IMR-90 (cell line): ENCODE measurements at regions not wholly inside any gene's neighbourhood (a gene's known extent, or its start where the extent isn't known, plus 50 kb on each side); places are given as distances from the start of the nearest gene placed in this dataset.

Experiments used
- ATAC-seq: fragments of 200-7000 bp; cut with Tn5 transposase; 2 replicates; pipeline ENCODE4 v1.9.1; 2020; ENCODE audit warnings: low read depth, mild to moderate bottlenecking, moderate library complexity
- BruUV-seq: library from RNA; stranded (reverse); fragments of 400-500 nt; replicated peaks from 2 replicates; lab custom pipeline; 2021; lab: Mats Ljungman, UMichigan
- CTCF ChIA-PET: fragments of 300-600 bp; formaldehyde crosslinking; extraction: SDS; loops from one replicate; lab custom pipeline; 2021; ENCODE audit warnings: antibody characterized with exemption; lab: Yijun Ruan, JAX
- POLR2A ChIA-PET: fragments of 300-600 bp; sonication (Branson Sonifier 250); formaldehyde crosslinking; loops from one replicate; lab custom pipeline; 2022; ENCODE audit warnings: antibody characterized with exemption; ENCODE audit not compliant: unreplicated experiment; lab: Charles Lee
- DNase-seq: peaks from one replicate; pipeline ENCODE4 v3.0.0; 2013
- H2AFZ ChIP-seq: replicated peaks from 2 replicates; pipeline ENCODE3; 2013; ENCODE audit warnings: low read length, mild to moderate bottlenecking; ENCODE audit not compliant: poor library complexity
- H2AK5ac ChIP-seq: 2 replicates; pipeline ENCODE4 v1.6.1; 2013; ENCODE audit warnings: low read depth, low read length, inconsistent platforms
- H2AK9ac ChIP-seq: replicated peaks from 2 replicates; pipeline ENCODE3; 2013; ENCODE audit warnings: mild to moderate bottlenecking, low read depth, low read length, moderate library complexity; ENCODE audit not compliant: poor library complexity
- H2BK120ac ChIP-seq: 2 replicates; pipeline ENCODE4 v1.6.1; 2013; ENCODE audit warnings: low read depth, low read length, inconsistent platforms
- H2BK15ac ChIP-seq: 3 replicates; pipeline ENCODE4 v1.6.1; 2013; ENCODE audit warnings: low read depth, low read length, inconsistent platforms
- H2BK20ac ChIP-seq: 2 replicates; pipeline ENCODE4 v1.6.1; 2013; ENCODE audit warnings: low read depth, mild to moderate bottlenecking, inconsistent platforms, low read length, moderate library complexity
- H2BK5ac ChIP-seq: 2 replicates; pipeline ENCODE4 v1.6.1; 2013; ENCODE audit warnings: mild to moderate bottlenecking, low read depth, low read length, inconsistent platforms; ENCODE audit not compliant: poor library complexity, severe bottlenecking
- H3K14ac ChIP-seq: replicated peaks from 2 replicates; pipeline ENCODE4 v1.6.1; 2013; ENCODE audit warnings: low read depth, low read length, inconsistent platforms
- H3K18ac ChIP-seq: 2 replicates; pipeline ENCODE4 v1.6.1; 2013; ENCODE audit warnings: low read depth, low read length, control low read depth
- H3K23ac ChIP-seq: 2 replicates; pipeline ENCODE4 v1.6.1; 2013; ENCODE audit warnings: low read depth, low read length, inconsistent platforms
- H3K27ac ChIP-seq: 2 replicates; pipeline ENCODE4 v1.5.1; 2013; ENCODE audit warnings: mild to moderate bottlenecking, control low read depth, low read length; ENCODE audit not compliant: insufficient read depth
- H3K27me3 ChIP-seq: 2 replicates; pipeline ENCODE4 v1.6.1; 2013; ENCODE audit warnings: low read length; ENCODE audit not compliant: control insufficient read depth, insufficient read depth
- H3K36me3 ChIP-seq: 2 replicates; pipeline ENCODE4 v1.6.1; 2013; ENCODE audit warnings: low read length, mixed read lengths; ENCODE audit not compliant: control insufficient read depth, insufficient read depth
- H3K4ac ChIP-seq: 2 replicates; pipeline ENCODE4 v1.6.1; 2013; ENCODE audit warnings: low read depth, low read length, inconsistent platforms
- H3K4me1 ChIP-seq: 2 replicates; pipeline ENCODE4 v1.6.1; 2013; ENCODE audit warnings: low read length, mixed read lengths; ENCODE audit not compliant: control insufficient read depth, insufficient read depth
- H3K4me2 ChIP-seq: 2 replicates; pipeline ENCODE4 v1.6.1; 2013; ENCODE audit warnings: low read depth, mild to moderate bottlenecking, control low read depth, low read length, moderate library complexity
- H3K4me3 ChIP-seq: 2 replicates; pipeline ENCODE4 v1.5.1; 2013; ENCODE audit warnings: low read depth, mild to moderate bottlenecking, control low read depth, low read length, moderate library complexity; ENCODE audit not compliant: insufficient read depth
- H3K56ac ChIP-seq: 2 replicates; pipeline ENCODE4 v1.6.1; 2013; ENCODE audit warnings: low read length, inconsistent platforms; ENCODE audit not compliant: insufficient read depth; ENCODE audit errors: extremely low read depth
- H3K79me1 ChIP-seq, 2 experiments: 2 replicates each; pipeline ENCODE4 v1.6.1; 2013; ENCODE audit warnings: low read length in 2 of 2, inconsistent platforms in 1 of 2, low read depth in 1 of 2
- H3K9ac ChIP-seq: 2 replicates; pipeline ENCODE4 v1.6.1; 2013; ENCODE audit warnings: low read depth, low read length, control low read depth
- H3K9me1 ChIP-seq: 2 replicates; pipeline ENCODE4 v1.6.1; 2013; ENCODE audit warnings: low read length, inconsistent platforms; ENCODE audit not compliant: insufficient read depth
- H3K9me3 ChIP-seq: 2 replicates; pipeline ENCODE4 v1.6.1; 2013; ENCODE audit warnings: low read length; ENCODE audit not compliant: control insufficient read depth, insufficient read depth
- H4K20me1 ChIP-seq: 2 replicates; pipeline ENCODE4 v1.6.1; 2013; ENCODE audit warnings: low read length, inconsistent platforms; ENCODE audit not compliant: insufficient read depth
- H4K5ac ChIP-seq: 2 replicates; pipeline ENCODE4 v1.6.1; 2013; ENCODE audit warnings: mild to moderate bottlenecking, low read depth, low read length, control low read depth
- H4K8ac ChIP-seq, 2 experiments: 2 replicates each; pipeline ENCODE4 v1.6.1; 2013; ENCODE audit warnings: low read depth in 2 of 2, low read length in 2 of 2, control low read depth in 1 of 2, inconsistent platforms in 1 of 2
- H4K91ac ChIP-seq: 2 replicates; pipeline ENCODE4 v1.6.1; 2013; ENCODE audit warnings: low read depth, low read length, inconsistent platforms; ENCODE audit not compliant: insufficient read depth
- BHLHE40 ChIP-seq: fragments of 150-350 bp; IDR thresholded peaks from 2 replicates; pipeline ENCODE4 v1.6.1; 2016; ENCODE audit warnings: mild to moderate bottlenecking, low read depth, low read length
- CEBPB ChIP-seq: IDR thresholded peaks from 2 replicates; pipeline ENCODE4 v1.6.1; 2012; ENCODE audit warnings: low read depth, low read length, improper control_type of control experiment
- CHD1 ChIP-seq: IDR thresholded peaks from 2 replicates; pipeline ENCODE4 v1.6.1; 2012; ENCODE audit warnings: low read depth, low read length, improper control_type of control experiment
- ELK1 ChIP-seq: fragments of 150-350 bp; IDR thresholded peaks from 2 replicates; pipeline ENCODE4 v1.6.1; 2016; ENCODE audit warnings: low read depth, mild to moderate bottlenecking, low read length, moderate library complexity, borderline replicate concordance
- MAFK ChIP-seq: IDR thresholded peaks from 2 replicates; pipeline ENCODE4 v1.6.1; 2012; ENCODE audit warnings: low read depth, low read length, improper control_type of control experiment
- MAZ ChIP-seq: IDR thresholded peaks from 2 replicates; pipeline ENCODE4 v1.6.1; 2012; ENCODE audit warnings: low read depth, mild to moderate bottlenecking, low read length, improper control_type of control experiment, moderate library complexity, borderline replicate concordance
- MXI1 ChIP-seq: IDR thresholded peaks from 2 replicates; pipeline ENCODE4 v1.6.1; 2012; ENCODE audit warnings: low read depth, mild to moderate bottlenecking, low read length, moderate library complexity, borderline replicate concordance
- NFE2L2 ChIP-seq: fragments of 150-350 bp; IDR thresholded peaks from 2 replicates; pipeline ENCODE4 v1.6.1; 2016; ENCODE audit warnings: low read depth, mild to moderate bottlenecking, low read length
- POLR2A ChIP-seq: IDR thresholded peaks from 2 replicates; pipeline ENCODE4 v1.6.1; 2012; ENCODE audit warnings: mild to moderate bottlenecking, low read depth, low read length
- RAD21 ChIP-seq: IDR thresholded peaks from 2 replicates; pipeline ENCODE4 v1.6.1; 2012; ENCODE audit warnings: low read length, improper control_type of control experiment
- RCOR1 ChIP-seq: IDR thresholded peaks from 2 replicates; pipeline ENCODE4 v1.6.1; 2012; ENCODE audit warnings: mild to moderate bottlenecking, low read length, improper control_type of control experiment; ENCODE audit not compliant: insufficient replicate concordance
- RFX5 ChIP-seq: IDR thresholded peaks from 2 replicates; pipeline ENCODE4 v1.8.0; 2012; ENCODE audit warnings: low read depth, mild to moderate bottlenecking, low read length, moderate library complexity
- SMC3 ChIP-seq: fragments of 150-350 bp; IDR thresholded peaks from 2 replicates; pipeline ENCODE4 v1.6.1; 2016; ENCODE audit warnings: low read depth, mild to moderate bottlenecking, antibody characterized with exemption, low read length, moderate library complexity
- dilution Hi-C: fragments of 300-500 bp; cut with HindIII; formaldehyde crosslinking; loops from one replicate; pipeline ENCODE4 v1.14.3; 2018; ENCODE audit warnings: low sequenced_read_pairs; ENCODE audit not compliant: unreplicated experiment
- in situ Hi-C: fragments of 300-500 bp; cut with MboI; formaldehyde crosslinking; loops from 3 replicates; pipeline ENCODE4 v1.14.3; 2019; ENCODE audit warnings: low sequenced_read_pairs, inconsistent platforms, mixed read lengths
- intact Hi-C: fragments of 100-400 bp; cut with micrococcal nuclease; formaldehyde crosslinking; loops from 2 replicates; pipeline ENCODE4 v1.10.0; 2022
- TF ChIP-seq, protein P1 (sequence below): conservative IDR thresholded peaks from 2 replicates; pipeline ENCODE4 v1.5.1; 2012; ENCODE audit warnings: mild to moderate bottlenecking, low read depth, low read length, improper control_type of control experiment
- TF ChIP-seq, protein P2 (sequence below): fragments of 150-350 bp; IDR thresholded peaks from 2 replicates; pipeline ENCODE4 v1.6.1; 2017; ENCODE audit warnings: mild to moderate bottlenecking, antibody characterized with exemption, low read length, low read depth

DNA sequence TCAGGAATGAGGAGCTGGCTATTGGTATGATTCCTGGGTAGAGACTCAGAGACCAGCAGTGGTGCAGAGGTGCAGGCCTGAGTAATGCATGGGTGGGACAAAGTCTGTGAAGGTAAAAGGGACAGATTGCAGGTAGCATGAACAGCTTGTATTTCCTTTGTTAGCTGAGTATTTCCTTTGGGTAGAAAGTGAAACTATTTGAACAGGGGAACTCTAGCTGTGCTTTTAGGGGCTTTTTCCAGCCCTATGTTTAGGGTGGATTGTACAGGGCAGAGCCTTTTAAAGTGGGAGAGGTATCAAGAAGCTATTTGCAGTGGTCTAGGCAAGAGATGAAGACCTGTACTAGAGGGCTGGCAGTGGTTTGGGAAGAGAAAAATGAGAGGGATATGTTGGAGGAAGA, 739.9 kb downstream of the REEP3 start:
- Histone ChIP-seq H2AFZ (no peak overlapping the region), H2AK9ac (no peak overlapping the region), H3K4ac (no peak overlapping the region), H3K36me3 (no peaks in the 10 kb centered on the region), H4K8ac (no peak overlapping the region), H3K9me3 (no peaks in the 10 kb centered on the region), H2BK20ac (no peak overlapping the region), H2BK120ac (no peak overlapping the region), H3K4me2 (no peak overlapping the region), H2BK15ac (no peak overlapping the region), H3K18ac (no peak overlapping the region), H3K27ac (no peak overlapping the region), H3K9me1 (no peaks in the 10 kb centered on the region), H4K91ac (no peak overlapping the region), H3K27me3 (no peaks in the 10 kb centered on the region), H2BK5ac (no peak overlapping the region), H3K9ac (no peak overlapping the region), H3K14ac (no peak overlapping the region), H3K56ac (no peak overlapping the region), H4K5ac (no peak overlapping the region), H3K23ac (no peak overlapping the region), H4K20me1 (no peaks in the 10 kb centered on the region), H3K4me1 (no peaks in the 10 kb centered on the region), H2AK5ac (no peak overlapping the region), H3K4me3 (no peak overlapping the region), H3K79me1 (no peaks in the 10 kb centered on the region)
- CTCF ChIA-PET = no interaction called here
- no TSS peak for BruUV-seq
- DNase-seq = no peak
- POLR2A ChIA-PET = no interaction called here
- dilution Hi-C loops (no loop called here), in situ Hi-C loops (no loop called here), intact Hi-C loops (no loop called here)
- no peak for ATAC-seq
- TF ChIP-seq, protein P1, sequence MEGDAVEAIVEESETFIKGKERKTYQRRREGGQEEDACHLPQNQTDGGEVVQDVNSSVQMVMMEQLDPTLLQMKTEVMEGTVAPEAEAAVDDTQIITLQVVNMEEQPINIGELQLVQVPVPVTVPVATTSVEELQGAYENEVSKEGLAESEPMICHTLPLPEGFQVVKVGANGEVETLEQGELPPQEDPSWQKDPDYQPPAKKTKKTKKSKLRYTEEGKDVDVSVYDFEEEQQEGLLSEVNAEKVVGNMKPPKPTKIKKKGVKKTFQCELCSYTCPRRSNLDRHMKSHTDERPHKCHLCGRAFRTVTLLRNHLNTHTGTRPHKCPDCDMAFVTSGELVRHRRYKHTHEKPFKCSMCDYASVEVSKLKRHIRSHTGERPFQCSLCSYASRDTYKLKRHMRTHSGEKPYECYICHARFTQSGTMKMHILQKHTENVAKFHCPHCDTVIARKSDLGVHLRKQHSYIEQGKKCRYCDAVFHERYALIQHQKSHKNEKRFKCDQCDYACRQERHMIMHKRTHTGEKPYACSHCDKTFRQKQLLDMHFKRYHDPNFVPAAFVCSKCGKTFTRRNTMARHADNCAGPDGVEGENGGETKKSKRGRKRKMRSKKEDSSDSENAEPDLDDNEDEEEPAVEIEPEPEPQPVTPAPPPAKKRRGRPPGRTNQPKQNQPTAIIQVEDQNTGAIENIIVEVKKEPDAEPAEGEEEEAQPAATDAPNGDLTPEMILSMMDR = no peak
- TF ChIP-seq RAD21 = no peak
- TF ChIP-seq BHLHE40 = no peak
- no peak for TF ChIP-seq NFE2L2
- no peak for TF ChIP-seq MAZ
- TF ChIP-seq CEBPB = no peak
- no peak for TF ChIP-seq RFX5
- no peak for TF ChIP-seq MAFK
- TF ChIP-seq POLR2A = no peak
- no peak for TF ChIP-seq ELK1
- no peak for TF ChIP-seq SMC3
- TF ChIP-seq CHD1 = no peak
- TF ChIP-seq RCOR1 = no peak
- TF ChIP-seq MXI1 = no peak
- TF ChIP-seq, protein P2, sequence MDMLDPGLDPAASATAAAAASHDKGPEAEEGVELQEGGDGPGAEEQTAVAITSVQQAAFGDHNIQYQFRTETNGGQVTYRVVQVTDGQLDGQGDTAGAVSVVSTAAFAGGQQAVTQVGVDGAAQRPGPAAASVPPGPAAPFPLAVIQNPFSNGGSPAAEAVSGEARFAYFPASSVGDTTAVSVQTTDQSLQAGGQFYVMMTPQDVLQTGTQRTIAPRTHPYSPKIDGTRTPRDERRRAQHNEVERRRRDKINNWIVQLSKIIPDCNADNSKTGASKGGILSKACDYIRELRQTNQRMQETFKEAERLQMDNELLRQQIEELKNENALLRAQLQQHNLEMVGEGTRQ = no peak
